ENCODE measurements at regions not wholly inside any gene's neighbourhood (a gene's known extent, or its start where the extent isn't known, plus 50 kb on each side); places are given as distances from the start of the nearest gene placed in this dataset.

DNA sequence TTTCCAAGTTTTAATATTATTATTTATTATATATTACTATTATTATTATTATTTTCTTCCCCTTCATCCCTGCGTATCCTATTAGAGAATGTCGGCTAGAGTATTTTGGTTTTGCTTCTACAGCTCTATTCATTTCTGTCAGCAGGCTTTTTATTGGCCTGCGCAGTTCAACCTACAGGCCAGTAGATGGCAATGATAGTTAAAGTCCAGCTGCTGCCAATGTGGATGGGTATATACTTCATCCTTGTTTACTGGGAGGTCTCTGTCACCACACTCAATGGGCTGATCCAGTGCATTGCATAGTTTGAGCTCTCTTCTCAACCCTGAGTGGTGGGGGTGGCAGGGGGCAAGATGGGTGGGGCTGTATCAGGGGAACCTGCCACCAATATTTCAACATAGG, 799.8 kb downstream of the NSUN3 start:
- peak; percentile 60 for DNase-seq (ENCODE audit: low spot score)

GRCh38 chr3:94869059-94869547, 806.2 kb downstream of the NSUN3 start:
- DNase-seq (ENCODE audit: low spot score), result no peak

DNA sequence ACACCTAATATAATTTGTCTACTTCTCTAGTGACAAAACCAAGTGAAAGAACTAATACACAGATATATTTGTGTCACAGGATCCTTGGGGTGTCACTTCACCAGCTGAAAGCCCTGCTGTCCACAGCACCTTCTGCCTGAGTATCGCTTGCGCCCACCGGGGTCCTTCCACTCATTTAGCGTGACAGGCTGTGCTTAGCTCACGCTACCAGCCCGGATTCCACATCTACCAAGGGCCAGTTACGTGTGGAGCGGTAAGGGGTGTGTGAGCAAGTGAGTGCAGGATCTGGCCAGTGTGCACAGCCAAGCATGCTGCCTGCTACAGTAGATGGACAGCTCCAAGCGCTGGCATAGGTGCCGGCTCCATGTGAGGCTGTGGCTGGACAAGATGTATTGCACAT, 810.9 kb downstream of the NSUN3 start:
- no peak for DNase-seq (ENCODE audit: low spot score)

- no peak for DNase-seq (ENCODE audit: low spot score)
Measured at GRCh38 chr3:94875149-94875548, 812.3 kb downstream of the NSUN3 start.

DNA sequence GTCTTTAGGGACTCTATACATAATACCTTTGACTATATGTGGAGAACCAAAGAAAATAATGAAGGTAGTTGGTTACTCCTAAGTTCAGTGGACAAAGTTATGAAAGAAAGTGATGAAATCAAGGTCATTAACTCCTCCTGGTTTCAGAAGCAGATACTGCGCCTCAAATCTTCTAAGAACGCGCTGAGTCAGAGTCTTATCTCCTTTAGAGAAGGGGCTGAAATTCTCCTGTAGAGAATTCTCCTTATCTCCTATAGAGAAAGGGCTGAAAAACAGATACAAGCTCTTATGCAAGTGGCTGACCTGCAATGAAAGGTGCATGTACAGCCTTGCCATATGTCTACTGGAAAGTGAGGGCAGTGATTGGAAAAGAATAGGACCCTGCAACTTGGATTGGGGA, 824.2 kb downstream of the NSUN3 start:
- DNase-seq (ENCODE audit: low spot score), result no peak

GRCh38 chr3:94896994-94897393, 834.1 kb downstream of the NSUN3 start:
- no peak for DNase-seq (ENCODE audit: low spot score)

DNA sequence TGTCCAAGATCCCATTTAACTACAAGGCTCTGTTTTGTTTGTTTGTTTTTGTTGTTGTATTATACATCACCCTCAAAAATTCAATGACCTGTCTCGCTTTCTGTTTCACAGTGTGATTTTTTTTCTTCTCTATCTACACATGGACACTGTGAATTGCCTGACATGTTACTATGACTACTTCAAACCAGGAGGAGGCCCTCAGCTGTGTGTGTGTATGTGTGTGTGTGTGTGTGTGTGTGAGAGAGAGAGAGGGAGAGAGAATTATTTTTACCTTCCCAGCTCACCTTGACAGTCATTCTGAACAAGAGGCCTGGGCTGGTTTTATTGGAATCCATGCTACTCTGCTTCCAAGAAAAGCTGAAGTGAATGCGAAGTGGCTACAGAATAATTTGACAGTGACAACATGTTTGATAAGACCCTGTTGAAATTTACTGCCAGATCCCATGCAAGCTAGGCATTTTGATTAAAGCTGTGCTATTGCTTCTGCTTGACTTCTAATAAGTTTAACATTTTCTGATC, 841.4 kb downstream of the NSUN3 start:
- no peak for DNase-seq (ENCODE audit: low spot score)

- DNase-seq (ENCODE audit: low spot score), result no peak
Measured at GRCh38 chr3:94909726-94910125, 846.9 kb downstream of the NSUN3 start.

DNA sequence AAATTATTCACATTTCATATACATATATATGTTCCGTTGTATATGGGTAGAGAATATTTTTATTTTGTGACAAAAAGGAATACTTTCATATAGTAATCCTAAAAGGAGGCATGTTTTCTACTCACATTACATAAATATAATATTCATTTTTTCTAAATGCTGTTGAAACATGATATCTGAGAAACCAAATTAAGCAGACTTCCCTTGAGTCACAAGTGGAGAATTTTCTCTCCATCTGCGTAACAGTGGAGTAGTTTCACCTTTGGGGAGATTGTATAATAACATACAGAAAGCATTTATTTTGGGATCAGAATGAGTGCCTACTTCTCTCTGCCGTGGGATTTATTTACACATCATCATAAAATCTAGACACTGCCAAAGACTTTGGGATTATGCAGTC, 849.8 kb downstream of the NSUN3 start:
- DNase-seq (ENCODE audit: low spot score), result no peak

DNA sequence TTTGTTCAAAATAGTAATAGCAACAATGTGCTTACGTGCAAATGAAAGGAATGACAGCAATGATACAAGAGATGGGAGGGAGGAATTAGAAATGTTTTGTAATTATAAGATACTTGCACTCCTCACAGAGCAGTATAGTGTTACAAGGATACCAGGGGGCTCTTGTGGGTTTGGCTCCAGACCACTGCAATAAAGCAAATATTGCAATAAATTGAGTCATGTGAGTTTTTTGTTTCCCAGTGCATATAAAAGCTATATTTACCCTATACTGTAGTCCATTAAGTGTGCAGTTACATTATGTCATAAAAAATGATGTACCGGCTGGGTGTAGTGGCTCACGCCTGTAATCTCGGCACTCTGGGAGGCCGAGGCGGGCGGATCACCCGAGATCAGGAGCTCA, 864.3 kb downstream of the NSUN3 start:
- DNase-seq (ENCODE audit: low spot score), result no peak

- no peak for DNase-seq (ENCODE audit: low spot score)
Measured at GRCh38 chr3:94928921-94929320, 866.1 kb downstream of the NSUN3 start.

- no peak for DNase-seq (ENCODE audit: low spot score)
Measured at GRCh38 chr3:94935738-94936580, 873.1 kb downstream of the NSUN3 start.

DNA sequence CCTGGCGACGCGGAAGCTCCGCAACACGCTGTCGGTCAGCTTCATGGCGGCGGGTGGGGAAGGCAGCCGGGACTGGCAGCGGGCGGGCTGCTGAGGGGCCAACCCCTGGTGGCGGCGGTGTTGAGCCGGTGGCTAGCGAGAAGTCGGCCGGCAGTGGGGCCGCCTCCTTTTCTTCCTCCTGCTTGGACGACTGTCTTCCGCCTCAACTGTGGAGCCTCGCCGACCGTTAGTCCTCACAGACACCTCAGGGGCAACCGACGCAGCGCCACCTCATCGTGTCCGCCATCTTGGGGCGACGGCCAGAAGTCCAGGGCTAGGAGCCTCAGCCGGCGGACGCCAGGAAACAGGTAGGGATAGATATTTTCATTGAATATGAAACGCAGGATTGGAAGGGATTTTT, 875.1 kb downstream of the NSUN3 start:
- DNase-seq (ENCODE audit: low spot score), result no peak

- no peak for DNase-seq (ENCODE audit: low spot score)
Measured at GRCh38 chr3:94946683-94947082, 883.8 kb downstream of the NSUN3 start.

- no peak for DNase-seq (ENCODE audit: low spot score)
Measured at GRCh38 chr3:94961423-94962100, 898.7 kb downstream of the NSUN3 start.

- DNase-seq (ENCODE audit: low spot score), result no peak
Measured at GRCh38 chr3:94965867-94966475, 903.1 kb downstream of the NSUN3 start.

- no peak for DNase-seq (ENCODE audit: low spot score)
Measured at GRCh38 chr3:94967196-94967595, 904.3 kb downstream of the NSUN3 start.

- no peak for DNase-seq (ENCODE audit: low spot score)
Measured at GRCh38 chr3:94968519-94968918, 905.7 kb downstream of the NSUN3 start.

- no peak for DNase-seq (ENCODE audit: low spot score)
Measured at GRCh38 chr3:94972066-94972465, 909.2 kb downstream of the NSUN3 start.

DNA sequence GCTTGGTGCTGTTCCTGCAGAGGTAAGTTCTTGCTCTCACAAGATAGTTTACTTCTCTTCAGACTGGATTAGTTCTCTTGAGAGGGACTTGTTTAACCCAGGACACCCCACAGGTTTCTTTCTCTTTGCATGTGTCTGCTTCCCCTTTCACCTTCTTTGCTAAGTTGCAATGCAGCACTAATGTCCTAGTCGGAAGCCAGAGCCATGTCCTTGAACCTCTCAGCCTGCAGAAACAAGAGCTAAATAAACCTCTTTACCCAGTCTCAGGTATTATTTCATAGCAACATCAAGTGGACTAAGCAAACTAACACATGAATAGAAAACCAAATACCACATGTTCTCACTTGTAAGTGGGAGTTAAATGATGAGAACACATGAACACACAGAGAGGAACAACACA, 915.2 kb downstream of the NSUN3 start:
- DNase-seq (ENCODE audit: low spot score), result no peak

- no peak for DNase-seq (ENCODE audit: low spot score)
Measured at GRCh38 chr3:94985778-94986177, 922.9 kb downstream of the NSUN3 start.

GRCh38 chr3:94990952-94991705, 928.3 kb downstream of the NSUN3 start:
- no peak for DNase-seq (ENCODE audit: low spot score)

Measured in D341Med (cell line).